KBM-7 (cell line): ENCODE measurements at regions not wholly inside any gene's neighbourhood (a gene's known extent, or its start where the extent isn't known, plus 50 kb on each side); places are given as distances from the start of the nearest gene placed in this dataset.
"Not testable (repeated sequence)": the region's sequence is repeated elsewhere in the genome, so short reads cannot be mapped to it uniquely, and the experiment has no call there.

Source experiments
- DNase-seq: peaks from one replicate; pipeline ENCODE4 v3.0.0-alpha.2; 2015
- in situ Hi-C: fragments of 300-500 bp; cut with MboI; formaldehyde crosslinking; loops from 2 replicates; pipeline ENCODE4 v1.14.3; 2020; ENCODE audit warnings: low sequenced_read_pairs, low pct_unique_long_range_greater_than_20kb, mixed read lengths

GRCh38 chr7:87007038-87007437 lies 52.4 kb downstream of the ELAPOR2 start:
- in situ Hi-C loops = no loop called here
- no peak for DNase-seq

GRCh38 chr7:87004956-87005355 lies 54.5 kb downstream of the ELAPOR2 start:
- DNase-seq = no peak
- in situ Hi-C loops = no loop called here

GRCh38 chr7:87003872-87004798 lies 55.3 kb downstream of the ELAPOR2 start:
- in situ Hi-C loops = no loop called here
- DNase-seq = no peak

- in situ Hi-C loops = no loop called here
- DNase-seq = no peak
These were observed 58.2 kb downstream of the ELAPOR2 start for GRCh38 chr7:87001214-87001613.

GRCh38 chr7:87000344-87000743 lies 59.1 kb downstream of the ELAPOR2 start:
- no peak for DNase-seq
- in situ Hi-C loops = no loop called here

- in situ Hi-C loops = no loop called here
- no peak for DNase-seq
These were observed 59.7 kb downstream of the ELAPOR2 start for GRCh38 chr7:86999750-87000149.

- in situ Hi-C loops = no loop called here
- no peak for DNase-seq
These were observed 63.6 kb downstream of the ELAPOR2 start for GRCh38 chr7:86995814-86996213.

GRCh38 chr7:86995052-86995725 lies 64.3 kb downstream of the ELAPOR2 start:
- DNase-seq = no peak
- in situ Hi-C loops = no loop called here

- in situ Hi-C loops = no loop called here
- DNase-seq = peak; percentile 8
These were observed 67.7 kb downstream of the ELAPOR2 start for GRCh38 chr7:86991771-86992191.

- in situ Hi-C loops = no loop called here
- DNase-seq = no peak
These were observed 68.2 kb downstream of the ELAPOR2 start for GRCh38 chr7:86991093-86991769.

- in situ Hi-C loops = no loop called here
- no peak for DNase-seq
These were observed 70.0 kb downstream of the ELAPOR2 start for GRCh38 chr7:86989407-86989806.

- DNase-seq, in situ Hi-C loops: not testable (repeated sequence)
These were observed 71.6 kb downstream of the ELAPOR2 start for GRCh38 chr7:86987834-86988233.

- DNase-seq, in situ Hi-C loops: not testable (repeated sequence)
These were observed 72.1 kb downstream of the ELAPOR2 start for GRCh38 chr7:86987358-86987757.

GRCh38 chr7:86985342-86985741 lies 74.1 kb downstream of the ELAPOR2 start:
- DNase-seq, in situ Hi-C loops: not testable (repeated sequence)

- in situ Hi-C loops, DNase-seq: not testable (repeated sequence)
These were observed 75.8 kb downstream of the ELAPOR2 start for GRCh38 chr7:86983654-86984053.

GRCh38 chr7:86981937-86982336 lies 77.5 kb downstream of the ELAPOR2 start:
- in situ Hi-C loops, DNase-seq: not testable (repeated sequence)

- no peak for DNase-seq
- in situ Hi-C loops = no loop called here
These were observed 78.3 kb downstream of the ELAPOR2 start for GRCh38 chr7:86981127-86981526.

- in situ Hi-C loops = no loop called here
- no peak for DNase-seq
These were observed 79.2 kb downstream of the ELAPOR2 start for GRCh38 chr7:86980223-86980622.

- in situ Hi-C loops = no loop called here
- DNase-seq = no peak
These were observed 80.5 kb downstream of the ELAPOR2 start for GRCh38 chr7:86978808-86979506.
